ENCODE measurements at regions not wholly inside any gene's neighbourhood (a gene's known extent, or its start where the extent isn't known, plus 50 kb on each side); places are given as distances from the start of the nearest gene placed in this dataset.
A peak's percentile ranks its signal among the peaks of the same experiment; 100 is the strongest.

DNA sequence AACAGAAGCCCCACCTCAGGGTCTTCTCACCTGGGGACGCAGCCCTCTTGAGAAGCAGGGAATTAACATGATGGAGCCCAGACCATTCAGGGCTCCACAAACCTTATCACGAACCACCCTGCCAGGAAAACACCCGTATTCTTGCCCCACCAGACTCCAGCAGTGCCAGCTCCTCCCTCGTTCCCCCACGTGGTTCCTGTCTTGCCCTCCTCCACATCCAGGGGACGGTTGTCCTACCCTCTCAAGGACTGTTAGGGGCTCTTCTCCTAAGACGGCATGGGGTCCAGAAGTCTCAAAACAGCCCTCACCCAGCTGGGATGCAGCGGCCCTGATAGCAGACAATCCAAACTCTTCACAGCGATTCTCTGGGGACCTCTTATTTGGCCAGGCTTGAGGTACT is 372.2 kb upstream of the HS6ST1 start:
- no peaks in the 10 kb centered on the region for H3K36me3 ChIP-seq
- no peaks in the 10 kb centered on the region for H3K9me3 ChIP-seq
- no peaks in the 10 kb centered on the region for H3K27me3 ChIP-seq
- no peak overlapping the region for H3K4me3 ChIP-seq
- H3K9ac ChIP-seq = 0 out of 2 replicates have a peak overlapping the region, but pooled peaks have one; percentile 0
- H3K4me2 ChIP-seq = peak overlapping the region; percentile 76
- H3K4me1 ChIP-seq = peaks cover 75% of the 10 kb centered on the region
- H3K27ac ChIP-seq = peak overlapping the region; percentile 33; the same call in 1 of the 2 replicates
- no peaks in the 10 kb centered on the region for H4K20me1 ChIP-seq
- no peak for TF ChIP-seq Cebpa-rat (IDR thresholded peaks at IDR 0.05)

DNA sequence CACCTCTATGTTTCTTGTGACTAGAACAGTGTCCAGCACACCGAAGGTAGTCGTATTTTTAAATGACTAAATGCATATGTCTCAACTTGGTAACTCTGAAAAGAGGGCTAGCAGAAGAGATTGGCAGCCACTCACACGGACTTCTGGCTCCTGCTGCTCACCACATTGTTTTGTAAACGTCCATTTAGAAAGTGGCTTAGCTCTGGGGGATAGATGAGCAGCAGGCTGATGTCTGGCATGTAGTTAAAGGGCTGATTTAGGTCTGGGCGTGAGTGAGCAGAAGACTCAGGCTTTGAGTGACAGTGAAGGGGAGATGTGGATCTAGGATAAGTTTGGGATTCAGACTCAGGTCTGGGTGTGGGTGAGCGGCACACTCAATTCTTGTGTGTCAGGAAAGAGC is 372.9 kb upstream of the HS6ST1 start:
- H3K9ac ChIP-seq = no peak overlapping the region
- no peak overlapping the region for H3K4me3 ChIP-seq
- H3K27ac ChIP-seq = no peak overlapping the region
- H3K4me1 ChIP-seq = peaks cover 74% of the 10 kb centered on the region
- no peaks in the 10 kb centered on the region for H3K36me3 ChIP-seq
- H4K20me1 ChIP-seq = no peaks in the 10 kb centered on the region
- TF ChIP-seq Cebpa-rat (IDR thresholded peaks at IDR 0.05) = no peak
- no peaks in the 10 kb centered on the region for H3K9me3 ChIP-seq
- no peaks in the 10 kb centered on the region for H3K27me3 ChIP-seq
- peak overlapping the region; percentile 76 for H3K4me2 ChIP-seq

DNA sequence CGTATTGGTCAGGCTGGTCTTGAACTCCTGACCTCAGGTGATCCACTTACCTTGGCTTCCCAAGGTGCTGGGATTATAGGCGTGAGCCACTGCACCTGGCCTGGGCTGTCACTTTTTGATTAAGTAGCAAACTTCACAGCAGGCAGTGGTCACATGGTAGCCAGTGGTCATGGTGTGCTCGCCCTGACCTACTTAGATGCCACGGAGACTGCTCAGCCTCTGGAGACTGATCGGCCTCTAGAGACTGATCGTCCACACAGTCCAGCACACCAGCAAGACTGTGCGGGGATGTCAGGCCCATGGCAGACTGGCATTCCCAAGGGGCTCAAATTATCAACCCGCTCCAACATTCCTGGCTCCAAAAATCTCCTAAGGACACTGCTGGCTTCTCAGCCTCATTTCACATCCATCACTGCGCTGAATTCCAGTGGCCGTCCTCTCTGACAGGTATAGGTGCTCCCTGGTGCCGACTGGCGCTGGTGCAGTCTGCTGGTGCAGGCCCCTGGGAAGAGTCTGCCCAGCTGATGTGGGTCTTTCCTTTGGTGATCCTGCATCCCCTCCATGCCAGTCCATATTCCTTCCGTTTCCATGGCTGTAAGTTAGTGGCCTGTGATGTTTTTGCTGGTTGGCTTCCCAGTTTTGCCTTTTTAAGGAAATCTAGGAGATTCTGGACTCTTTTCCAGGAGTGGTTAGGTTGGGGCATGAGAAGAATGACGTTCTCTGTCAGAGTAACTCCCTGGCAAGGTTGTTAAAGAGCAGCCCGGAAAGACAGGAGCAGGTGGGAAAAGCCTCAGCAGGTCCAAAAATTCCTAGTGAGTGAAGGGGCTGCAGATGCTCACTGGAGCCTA is 374.5 kb upstream of the HS6ST1 start:
- Histone ChIP-seq H3K27me3 (no peaks in the 10 kb centered on the region), H4K20me1 (no peaks in the 10 kb centered on the region), H3K36me3 (no peaks in the 10 kb centered on the region), H3K4me2 (peak overlapping the region; percentile 76; the same call in 1 of the 2 replicates), H3K27ac (no peak overlapping the region), H3K4me1 (peaks cover 58% of the 10 kb centered on the region), H3K9ac (no peak overlapping the region), H3K4me3 (no peak overlapping the region), H3K9me3 (peaks cover 4% of the 10 kb centered on the region; the same call in 1 of the 2 replicates)
- TF ChIP-seq Cebpa-rat (IDR thresholded peaks at IDR 0.05) = no peak

DNA sequence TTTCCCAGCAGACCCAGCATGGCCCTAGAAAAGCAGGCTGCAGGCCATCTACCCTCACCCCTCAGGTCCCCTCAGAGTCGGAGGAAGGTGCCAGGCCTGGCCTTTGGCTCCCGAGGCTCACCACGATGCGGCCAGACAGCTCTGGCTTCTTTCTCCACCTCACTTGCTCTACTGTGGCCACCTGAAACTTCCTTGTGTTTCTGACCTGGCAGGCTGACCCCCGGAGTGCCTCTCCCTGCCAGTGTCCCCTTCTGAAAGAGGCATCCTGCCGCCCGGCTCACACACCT is 375.0 kb upstream of the HS6ST1 start:
- H3K27me3 ChIP-seq = no peaks in the 10 kb centered on the region

DNA sequence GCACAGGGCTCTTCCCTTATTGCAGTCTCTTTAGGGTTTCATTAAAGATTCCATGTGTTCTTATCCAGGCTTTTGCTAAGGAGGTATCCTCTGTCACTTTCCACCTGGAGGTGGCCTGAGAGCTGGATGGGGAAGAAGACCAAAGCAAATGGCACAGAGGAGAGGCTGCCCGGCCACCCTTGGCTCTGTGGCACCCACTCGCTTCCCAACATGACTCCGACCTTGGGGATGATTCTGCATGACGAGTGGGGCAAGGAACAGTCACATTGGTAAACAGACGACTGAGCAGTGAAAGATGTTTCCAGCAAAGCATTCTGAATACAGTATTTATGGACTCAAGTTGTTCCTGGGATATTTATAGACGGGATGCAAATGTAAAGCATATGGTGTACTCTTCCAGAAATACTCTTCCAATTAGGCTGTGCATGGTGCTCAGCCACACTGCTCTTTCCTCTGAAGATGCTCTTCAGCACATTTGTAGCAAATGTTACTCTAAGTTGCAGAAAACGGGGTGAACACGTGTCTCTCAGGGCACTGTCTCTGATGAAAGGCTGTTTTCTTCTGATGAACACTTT is 377.1 kb upstream of the HS6ST1 start:
- TF ChIP-seq Cebpa-rat (IDR thresholded peaks at IDR 0.05) = no peak
- Histone ChIP-seq H3K9me3 (peaks cover 4% of the 10 kb centered on the region; the same call in 1 of the 2 replicates), H4K20me1 (no peaks in the 10 kb centered on the region), H3K9ac (no peak overlapping the region), H3K4me1 (peaks cover 32% of the 10 kb centered on the region), H3K27ac (no peak overlapping the region), H3K4me2 (no peak overlapping the region), H3K36me3 (no peaks in the 10 kb centered on the region), H3K4me3 (no peak overlapping the region), H3K27me3 (no peaks in the 10 kb centered on the region)

More for the DNA sequence above, 375.0 kb upstream of the HS6ST1 start:
- TF ChIP-seq Cebpa-rat (IDR thresholded peaks at IDR 0.05) = no peak
- no peak overlapping the region for H3K4me3 ChIP-seq
- H3K27ac ChIP-seq = no peak overlapping the region
- peaks cover 52% of the 10 kb centered on the region for H3K4me1 ChIP-seq
- no peaks in the 10 kb centered on the region for H4K20me1 ChIP-seq
- no peak overlapping the region for H3K4me2 ChIP-seq
- H3K9ac ChIP-seq = no peak overlapping the region
- peaks cover 4% of the 10 kb centered on the region; the same call in 1 of the 2 replicates for H3K9me3 ChIP-seq
- no peaks in the 10 kb centered on the region for H3K36me3 ChIP-seq

DNA sequence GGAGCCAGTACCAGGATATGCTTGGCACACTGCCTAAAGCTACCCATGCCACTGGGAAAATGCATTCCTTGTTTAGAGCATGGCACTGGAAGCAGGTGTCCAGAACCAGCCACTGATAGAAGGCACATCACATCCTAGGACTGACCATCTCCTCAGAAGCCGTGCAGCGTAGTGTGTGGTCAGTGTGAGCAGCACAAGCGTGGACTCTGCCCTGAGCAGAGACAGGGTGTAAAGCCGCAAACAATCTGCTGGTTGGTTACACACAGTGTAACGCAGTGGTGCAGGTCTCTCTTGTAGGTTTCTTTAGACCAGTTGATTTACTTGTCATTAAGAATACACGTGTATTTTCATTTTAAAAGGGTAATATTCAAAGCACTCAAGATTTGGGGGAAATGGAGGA is 377.8 kb upstream of the HS6ST1 start:
- Histone ChIP-seq H3K27me3 (no peaks in the 10 kb centered on the region), H3K4me1 (peaks cover 25% of the 10 kb centered on the region), H3K4me3 (no peak overlapping the region), H4K20me1 (no peaks in the 10 kb centered on the region), H3K4me2 (no peak overlapping the region), H3K9ac (no peak overlapping the region), H3K27ac (no peak overlapping the region), H3K9me3 (peaks cover 4% of the 10 kb centered on the region; the same call in 1 of the 2 replicates), H3K36me3 (no peaks in the 10 kb centered on the region)
- TF ChIP-seq Cebpa-rat (IDR thresholded peaks at IDR 0.05) = no peak

DNA sequence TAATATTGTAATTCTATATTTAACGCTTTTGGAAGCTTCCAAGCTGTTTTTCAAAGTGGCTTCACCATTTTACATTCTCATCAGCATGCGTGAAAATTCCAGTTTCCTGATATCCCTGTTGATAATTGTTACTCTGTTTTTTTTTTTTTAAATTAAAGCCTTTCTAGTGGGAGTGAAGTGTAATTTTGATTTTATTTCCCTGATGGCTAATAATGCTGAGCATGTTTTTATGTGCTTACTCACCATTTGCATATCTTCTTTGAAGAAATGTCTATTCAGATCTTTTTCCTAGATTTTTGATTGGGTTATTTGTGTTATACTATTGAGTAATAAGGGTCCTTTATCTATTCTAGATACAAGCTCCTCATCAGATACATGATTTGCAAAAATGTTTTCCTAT is 382.8 kb upstream of the HS6ST1 start:
- H3K4me3 ChIP-seq = no peak overlapping the region
- H4K20me1 ChIP-seq = no peaks in the 10 kb centered on the region
- H3K4me1 ChIP-seq = peaks cover 6% of the 10 kb centered on the region; the same call in 1 of the 2 replicates
- H3K4me2 ChIP-seq = no peak overlapping the region
- H3K27ac ChIP-seq = no peak overlapping the region
- H3K9ac ChIP-seq = no peak overlapping the region
- no peaks in the 10 kb centered on the region for H3K27me3 ChIP-seq
- peaks cover 13% of the 10 kb centered on the region for H3K9me3 ChIP-seq
- H3K36me3 ChIP-seq = no peaks in the 10 kb centered on the region
- TF ChIP-seq Cebpa-rat (IDR thresholded peaks at IDR 0.05) = no peak

DNA sequence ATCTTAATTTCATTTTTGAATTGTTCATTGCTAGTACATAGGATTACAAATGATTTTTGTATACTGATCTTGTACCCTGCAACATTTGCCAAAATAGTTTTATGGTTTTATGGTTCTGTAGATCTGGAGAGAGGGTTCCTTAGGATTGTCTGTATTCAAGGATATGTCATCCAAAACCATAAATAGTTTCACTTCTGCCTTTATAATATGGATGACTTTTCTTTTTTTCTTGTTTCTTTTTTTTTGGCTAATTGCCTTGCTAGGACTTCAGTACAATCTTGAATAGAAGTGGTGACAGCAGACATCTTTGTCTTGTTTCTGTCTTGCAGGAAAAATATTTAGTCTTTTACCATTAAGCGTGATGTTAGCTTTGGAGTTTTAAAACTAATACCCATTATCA is 383.9 kb upstream of the HS6ST1 start:
- Histone ChIP-seq H3K36me3 (peaks cover 5% of the 10 kb centered on the region; the same call in 1 of the 2 replicates), H3K4me1 (peaks cover 6% of the 10 kb centered on the region; the same call in 1 of the 2 replicates), H3K27ac (no peak overlapping the region), H4K20me1 (no peaks in the 10 kb centered on the region), H3K27me3 (no peaks in the 10 kb centered on the region), H3K4me3 (no peak overlapping the region), H3K9ac (no peak overlapping the region), H3K9me3 (peaks cover 23% of the 10 kb centered on the region), H3K4me2 (0 out of 2 replicates have a peak overlapping the region, but pooled peaks have one; percentile 9)
- TF ChIP-seq Cebpa-rat (IDR thresholded peaks at IDR 0.05) = no peak

DNA sequence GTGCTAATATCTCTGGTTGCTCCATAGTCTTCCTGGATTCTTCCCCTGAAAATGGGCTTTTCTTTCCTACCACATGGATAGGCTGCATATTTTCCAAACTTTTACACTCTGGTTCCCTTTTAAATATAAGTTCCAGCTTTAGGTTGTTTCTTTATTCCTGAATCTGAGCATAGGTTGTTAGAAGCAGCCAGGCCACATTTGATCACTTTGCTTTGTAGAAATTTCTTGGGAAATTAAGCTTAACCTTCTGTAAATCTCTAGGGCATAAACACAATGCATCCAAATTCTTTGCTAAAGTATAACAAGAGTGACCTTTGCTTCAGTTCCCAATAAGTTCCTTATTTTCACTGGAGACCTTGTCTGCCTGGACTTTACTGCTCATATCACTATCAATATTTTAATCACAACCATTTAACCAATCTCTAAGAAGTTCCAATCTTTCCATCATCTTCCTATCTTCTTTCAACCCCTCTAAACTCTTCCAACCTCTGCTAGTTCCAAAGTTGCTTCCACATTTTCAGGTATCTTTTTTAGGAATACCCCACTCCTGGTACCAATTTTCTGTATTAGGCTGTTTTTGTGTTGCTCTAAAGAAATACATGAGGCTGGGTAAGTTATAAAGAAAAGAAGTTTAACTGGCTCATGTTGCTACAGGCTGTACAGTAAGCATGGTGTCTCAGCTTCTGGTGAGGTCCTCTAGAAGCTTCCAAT is 389.6 kb upstream of the HS6ST1 start:
- no peak overlapping the region for H3K9ac ChIP-seq
- H3K36me3 ChIP-seq = peaks cover 17% of the 10 kb centered on the region; the same call in 1 of the 2 replicates
- peaks cover 54% of the 10 kb centered on the region for H3K9me3 ChIP-seq
- H3K4me1 ChIP-seq = peaks cover 35% of the 10 kb centered on the region
- no peaks in the 10 kb centered on the region for H4K20me1 ChIP-seq
- TF ChIP-seq Cebpa-rat (IDR thresholded peaks at IDR 0.05) = no peak
- no peak overlapping the region for H3K4me3 ChIP-seq
- no peaks in the 10 kb centered on the region for H3K27me3 ChIP-seq
- H3K4me2 ChIP-seq = no peak overlapping the region
- no peak overlapping the region for H3K27ac ChIP-seq

Measured in BLaER1 (cell line).